ENCODE measurements at regions not wholly inside any gene's neighbourhood (a gene's known extent, or its start where the extent isn't known, plus 50 kb on each side); places are given as distances from the start of the nearest gene placed in this dataset.

- TF ChIP-seq CTCF (IDR thresholded peaks at IDR 0.05 in 2 of 3, conservative IDR thresholded peaks at IDR 0.05 in 1 of 3; ENCODE audit: control insufficient read depth in 2 of 3, extremely low read depth in 1 of 3, insufficient read depth in 1 of 3, low read depth in 3 of 3, low read length in 3 of 3) (no peak), SUPT20H (IDR thresholded peaks at IDR 0.05; ENCODE audit: borderline replicate concordance, control insufficient read depth, low read depth, low read length) (no peak), EP300 (IDR thresholded peaks at IDR 0.05; ENCODE audit: borderline replicate concordance in 1 of 2, control insufficient read depth in 1 of 2, low read depth in 2 of 2, low read length in 2 of 2) (no peak), HDAC2 (IDR thresholded peaks at IDR 0.05) (no peak), POLR2AphosphoS5 (IDR thresholded peaks at IDR 0.05; ENCODE audit: low read length) (no peak), POLR2A (IDR thresholded peaks at IDR 0.05; ENCODE audit: low read depth, low read length) (no peak), JUND (IDR thresholded peaks at IDR 0.05; ENCODE audit: low read depth, low read length) (no peak)
Measured at GRCh38 chr21:38048167-38048566, 131.9 kb upstream of the KCNJ6 start.
